HepG2 (cell line): ENCODE measurements at regions not wholly inside any gene's neighbourhood (a gene's known extent, or its start where the extent isn't known, plus 50 kb on each side); places are given as distances from the start of the nearest gene placed in this dataset.
A peak's percentile ranks its signal among the peaks of the same experiment; 100 is the strongest.

Experiments used
- CREM ChIP-seq, 2 experiments: sonication (generic) in 1 of 2; formaldehyde crosslinking in 1 of 2; IDR thresholded peaks; 2 replicates each; pipeline versions ENCODE4 v1.4.0 to v1.6.1; 2016 to 2020; ENCODE audit warnings: antibody characterized with exemption in 1 of 2, mild to moderate bottlenecking in 1 of 2, missing genetic modification reagents in 1 of 2
- GLI4 ChIP-seq: sonication (generic); formaldehyde crosslinking; IDR thresholded peaks from 2 replicates; pipeline ENCODE4 v1.5.1; 2020; ENCODE audit warnings: missing genetic modification reagents, mild to moderate bottlenecking, moderate library complexity, borderline replicate concordance
- HOXA5 ChIP-seq: sonication (generic); formaldehyde crosslinking; IDR thresholded peaks from 2 replicates; pipeline ENCODE4 v1.4.0; 2020; ENCODE audit warnings: missing genetic modification reagents
- IRX3 ChIP-seq: sonication (generic); formaldehyde crosslinking; IDR thresholded peaks from 2 replicates; pipeline ENCODE4 v1.8.1; 2023; ENCODE audit warnings: mild to moderate bottlenecking, low read depth, missing genetic modification reagents, borderline replicate concordance
- KAT8 ChIP-seq: IDR thresholded peaks from 2 replicates; pipeline ENCODE4 v1.6.1; 2016; ENCODE audit warnings: missing genetic modification reagents, missing compliant biosample characterization
- KDM6A ChIP-seq: IDR thresholded peaks from 2 replicates; pipeline ENCODE4 v1.6.1; 2016; ENCODE audit warnings: low read depth
- SOX13 ChIP-seq, 3 experiments: fragments of 450-650 bp in 1 of 3; sonication (generic) in 1 of 3; formaldehyde crosslinking in 1 of 3; IDR thresholded peaks in 2 of 3; conservative IDR thresholded peaks in 1 of 3; 2 replicates each; pipeline versions ENCODE4 v1.5.0 to v1.6.1; 2016 to 2020; ENCODE audit warnings: antibody characterized with exemption in 1 of 3, mild to moderate bottlenecking in 1 of 3, missing compliant biosample characterization in 1 of 3, missing genetic modification reagents in 1 of 3, moderate library complexity in 1 of 3
- SOX6 ChIP-seq, 2 experiments: fragments of 450-650 bp in 1 of 2; sonication (generic) in 1 of 2; formaldehyde crosslinking in 1 of 2; IDR thresholded peaks; 2 replicates each; pipeline versions ENCODE4 v1.4.0 to v1.6.1; 2017 to 2020; ENCODE audit warnings: antibody characterized with exemption in 1 of 2, mild to moderate bottlenecking in 1 of 2, missing genetic modification reagents in 1 of 2
- TEAD3 ChIP-seq: optimal IDR thresholded peaks from 2 replicates; pipeline ENCODE3; 2016; ENCODE audit warnings: borderline replicate concordance
- XRCC5 ChIP-seq: fragments of 200-400 bp; formaldehyde crosslinking; optimal IDR thresholded peaks from 2 replicates; pipeline ENCODE3; 2017; ENCODE audit warnings: mild to moderate bottlenecking, low read length
- ZMYM3 ChIP-seq: sonication (generic); formaldehyde crosslinking; IDR thresholded peaks from 2 replicates; pipeline ENCODE4 v1.5.1; 2020; ENCODE audit warnings: mild to moderate bottlenecking, missing genetic modification reagents
- ZNF317 ChIP-seq: sonication (generic); formaldehyde crosslinking; IDR thresholded peaks from 2 replicates; pipeline ENCODE4 v1.5.0; 2020; ENCODE audit warnings: mild to moderate bottlenecking, missing genetic modification reagents
- ZNF619 ChIP-seq: sonication (generic); formaldehyde crosslinking; IDR thresholded peaks from 2 replicates; pipeline ENCODE4 v1.4.0; 2020; ENCODE audit warnings: mild to moderate bottlenecking, missing genetic modification reagents
- ZSCAN25 ChIP-seq: sonication (generic); formaldehyde crosslinking; IDR thresholded peaks from 2 replicates; pipeline ENCODE4 v1.8.0; 2022; ENCODE audit warnings: mild to moderate bottlenecking, missing genetic modification reagents
- TF ChIP-seq, protein P1 (sequence below), 2 experiments: sonication (generic) in 1 of 2; formaldehyde crosslinking in 1 of 2; IDR thresholded peaks; 2 replicates each; pipeline versions ENCODE4 v1.4.0 to v1.6.1; 2016 to 2020; ENCODE audit warnings: borderline replicate concordance in 1 of 2, low read depth in 1 of 2, mild to moderate bottlenecking in 1 of 2, missing genetic modification reagents in 1 of 2
- TF ChIP-seq, protein P2 (sequence below): sonication (generic); formaldehyde crosslinking; IDR thresholded peaks from 2 replicates; pipeline ENCODE4 v1.4.0; 2020; ENCODE audit warnings: mild to moderate bottlenecking, low read depth, missing genetic modification reagents
- TF ChIP-seq, protein P3 (sequence below): sonication (generic); formaldehyde crosslinking; IDR thresholded peaks from 2 replicates; pipeline ENCODE4 v1.9.0; 2022; ENCODE audit warnings: low read depth, missing genetic modification reagents

DNA sequence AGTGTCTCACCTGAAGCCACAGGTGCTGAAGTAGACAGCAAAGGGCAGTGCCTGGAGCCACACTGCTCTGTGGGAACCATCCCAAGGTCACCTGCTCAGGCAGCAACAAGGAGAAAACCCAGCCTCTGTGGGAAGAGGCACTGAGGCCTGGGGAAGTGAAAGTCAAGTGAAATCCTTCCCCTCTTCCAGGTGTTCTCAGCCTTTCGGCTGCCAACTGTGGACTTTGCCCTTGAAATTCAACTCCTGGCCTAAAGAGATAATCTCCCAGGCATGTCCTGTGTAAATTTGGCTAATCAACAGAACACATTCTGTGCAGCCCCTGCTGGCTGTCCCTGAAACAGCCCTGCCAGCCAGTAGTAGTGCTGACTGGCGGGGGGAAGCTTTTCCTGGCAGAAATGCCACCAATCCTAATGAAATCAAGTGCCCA lies 112.1 kb downstream of the RPL27A start (continued):
- TF ChIP-seq, protein P1, sequence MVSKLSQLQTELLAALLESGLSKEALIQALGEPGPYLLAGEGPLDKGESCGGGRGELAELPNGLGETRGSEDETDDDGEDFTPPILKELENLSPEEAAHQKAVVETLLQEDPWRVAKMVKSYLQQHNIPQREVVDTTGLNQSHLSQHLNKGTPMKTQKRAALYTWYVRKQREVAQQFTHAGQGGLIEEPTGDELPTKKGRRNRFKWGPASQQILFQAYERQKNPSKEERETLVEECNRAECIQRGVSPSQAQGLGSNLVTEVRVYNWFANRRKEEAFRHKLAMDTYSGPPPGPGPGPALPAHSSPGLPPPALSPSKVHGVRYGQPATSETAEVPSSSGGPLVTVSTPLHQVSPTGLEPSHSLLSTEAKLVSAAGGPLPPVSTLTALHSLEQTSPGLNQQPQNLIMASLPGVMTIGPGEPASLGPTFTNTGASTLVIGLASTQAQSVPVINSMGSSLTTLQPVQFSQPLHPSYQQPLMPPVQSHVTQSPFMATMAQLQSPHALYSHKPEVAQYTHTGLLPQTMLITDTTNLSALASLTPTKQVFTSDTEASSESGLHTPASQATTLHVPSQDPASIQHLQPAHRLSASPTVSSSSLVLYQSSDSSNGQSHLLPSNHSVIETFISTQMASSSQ (IDR thresholded peaks at IDR 0.05; ENCODE audit: low read depth): no peak
- TF ChIP-seq, protein P1 (CRISPR knock-in tag; IDR thresholded peaks at IDR 0.05; ENCODE audit: borderline replicate concordance): no peak; the same call in 1 of the 2 replicates
- TF ChIP-seq ZMYM3: peak; percentile 29; the same call in 1 of the 2 replicates
- TF ChIP-seq IRX3 (CRISPR knock-in tag): no peak
- no peak for TF ChIP-seq SOX6 (IDR thresholded peaks at IDR 0.05)
- TF ChIP-seq SOX6 (CRISPR knock-in tag; IDR thresholded peaks at IDR 0.05): peak; percentile 74
- TF ChIP-seq KDM6A: peak; percentile 81
- TF ChIP-seq KAT8: peak; percentile 79; the same call in 1 of the 2 replicates
- TF ChIP-seq ZNF317 (CRISPR knock-in tag): 0 out of 2 replicates have a peak, but pooled peaks have one; percentile 53
- TF ChIP-seq, protein P2, sequence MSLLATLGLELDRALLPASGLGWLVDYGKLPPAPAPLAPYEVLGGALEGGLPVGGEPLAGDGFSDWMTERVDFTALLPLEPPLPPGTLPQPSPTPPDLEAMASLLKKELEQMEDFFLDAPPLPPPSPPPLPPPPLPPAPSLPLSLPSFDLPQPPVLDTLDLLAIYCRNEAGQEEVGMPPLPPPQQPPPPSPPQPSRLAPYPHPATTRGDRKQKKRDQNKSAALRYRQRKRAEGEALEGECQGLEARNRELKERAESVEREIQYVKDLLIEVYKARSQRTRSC (CRISPR knock-in tag): no peak
- TF ChIP-seq, protein P3, sequence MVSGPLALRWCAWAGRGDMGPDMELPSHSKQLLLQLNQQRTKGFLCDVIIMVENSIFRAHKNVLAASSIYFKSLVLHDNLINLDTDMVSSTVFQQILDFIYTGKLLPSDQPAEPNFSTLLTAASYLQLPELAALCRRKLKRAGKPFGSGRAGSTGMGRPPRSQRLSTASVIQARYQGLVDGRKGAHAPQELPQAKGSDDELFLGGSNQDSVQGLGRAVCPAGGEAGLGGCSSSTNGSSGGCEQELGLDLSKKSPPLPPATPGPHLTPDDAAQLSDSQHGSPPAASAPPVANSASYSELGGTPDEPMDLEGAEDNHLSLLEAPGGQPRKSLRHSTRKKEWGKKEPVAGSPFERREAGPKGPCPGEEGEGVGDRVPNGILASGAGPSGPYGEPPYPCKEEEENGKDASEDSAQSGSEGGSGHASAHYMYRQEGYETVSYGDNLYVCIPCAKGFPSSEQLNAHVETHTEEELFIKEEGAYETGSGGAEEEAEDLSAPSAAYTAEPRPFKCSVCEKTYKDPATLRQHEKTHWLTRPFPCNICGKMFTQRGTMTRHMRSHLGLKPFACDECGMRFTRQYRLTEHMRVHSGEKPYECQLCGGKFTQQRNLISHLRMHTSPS (CRISPR knock-in tag): peak; percentile 63; the same call in 1 of the 2 replicates
- peak; percentile 94 for TF ChIP-seq TEAD3 (CRISPR knock-in tag)
- TF ChIP-seq CREM (IDR thresholded peaks at IDR 0.05): peak; percentile 36; the same call in 1 of the 2 replicates
- TF ChIP-seq CREM (CRISPR knock-in tag; IDR thresholded peaks at IDR 0.05): no peak
- TF ChIP-seq HOXA5 (CRISPR knock-in tag): peak; percentile 60; the same call in 1 of the 2 replicates
- TF ChIP-seq SOX13 (IDR thresholded peaks at IDR 0.05): no peak
- TF ChIP-seq SOX13 (CRISPR knock-in tag; conservative IDR thresholded peaks at IDR 0.05 in 1 of 2, IDR thresholded peaks at IDR 0.05 in 1 of 2): peak in 1 of 2 experiments; percentile 63; a peak in 2 of 4 replicates
- TF ChIP-seq GLI4 (CRISPR knock-in tag): 0 out of 2 replicates have a peak, but pooled peaks have one; percentile 36
- no peak for TF ChIP-seq ZNF619
- peak; percentile 94 for TF ChIP-seq XRCC5
- peak; percentile 53; the same call in 1 of the 2 replicates for TF ChIP-seq ZSCAN25 (CRISPR knock-in tag)
